Activated CD4-positive, alpha-beta T cell treated with anti-CD3 and anti-CD28 coated beads, Interleukin-10, Interleukin-2, amounts not matched to agents 100 ng/mL and 50 ng/mL, durations not matched to agents 16 hours and 8 hours (primary cell): ENCODE measurements at regions not wholly inside any gene's neighbourhood (a gene's known extent, or its start where the extent isn't known, plus 50 kb on each side); places are given as distances from the start of the nearest gene placed in this dataset.
A peak's percentile ranks its signal among the peaks of the same experiment; 100 is the strongest.

Experiments
- DNase-seq: peaks from one replicate; pipeline ENCODE4 v3.0.0-alpha.2; 2020

DNA sequence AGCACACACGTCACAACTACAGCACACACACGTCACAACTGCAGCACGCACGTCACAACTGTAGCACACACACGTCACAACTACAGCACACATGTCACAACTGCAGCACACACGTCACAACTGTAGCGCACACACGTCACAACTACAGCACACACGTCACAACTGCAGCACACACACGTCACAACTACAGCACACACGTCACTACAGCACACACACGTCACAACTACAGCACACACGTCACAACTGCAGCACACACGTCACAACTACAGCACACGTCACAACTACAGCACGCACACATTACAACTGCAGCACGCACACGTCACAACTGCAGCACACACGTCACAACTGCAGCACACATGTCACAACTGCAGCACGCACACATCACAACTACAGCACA is 322.6 kb upstream of the AJAP1 start:
- no peak for DNase-seq

DNA sequence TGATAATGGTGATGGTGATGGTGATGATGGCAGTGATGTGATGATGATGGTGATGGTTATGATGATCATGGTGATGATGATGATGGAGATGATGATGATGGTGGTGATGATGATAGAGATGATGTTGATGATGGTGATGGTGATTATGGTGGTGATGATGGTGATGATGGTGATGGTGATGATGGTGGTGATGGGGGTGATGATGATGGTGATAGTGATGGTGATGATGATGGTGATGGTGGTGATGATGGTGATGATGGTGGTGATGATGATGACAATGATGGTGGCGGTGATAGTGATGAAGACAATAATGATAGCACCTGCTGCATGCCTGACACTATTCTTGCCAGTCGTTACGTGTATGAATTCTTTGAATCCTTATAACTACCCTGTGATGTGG is 317.9 kb upstream of the AJAP1 start:
- DNase-seq: no peak

DNA sequence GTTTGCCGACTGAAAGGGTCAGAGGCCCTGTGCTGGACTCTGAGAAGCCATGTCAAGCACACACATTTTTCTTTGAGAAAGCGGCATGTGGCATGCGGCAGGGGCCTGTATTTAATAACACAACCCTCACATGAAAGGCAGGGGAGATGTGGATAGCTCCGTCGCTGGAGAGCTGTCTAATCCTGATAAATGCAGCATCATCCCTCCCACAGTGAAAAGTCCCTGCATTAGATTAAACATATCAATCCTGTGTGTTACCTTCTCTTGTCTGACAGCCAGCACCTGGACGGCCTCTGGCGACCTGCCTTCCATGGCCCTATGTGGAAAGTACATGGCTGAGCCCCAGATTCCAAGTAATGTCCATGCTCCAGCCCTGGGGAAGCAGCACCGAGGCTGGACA is 313.0 kb upstream of the AJAP1 start:
- no peak for DNase-seq

DNA sequence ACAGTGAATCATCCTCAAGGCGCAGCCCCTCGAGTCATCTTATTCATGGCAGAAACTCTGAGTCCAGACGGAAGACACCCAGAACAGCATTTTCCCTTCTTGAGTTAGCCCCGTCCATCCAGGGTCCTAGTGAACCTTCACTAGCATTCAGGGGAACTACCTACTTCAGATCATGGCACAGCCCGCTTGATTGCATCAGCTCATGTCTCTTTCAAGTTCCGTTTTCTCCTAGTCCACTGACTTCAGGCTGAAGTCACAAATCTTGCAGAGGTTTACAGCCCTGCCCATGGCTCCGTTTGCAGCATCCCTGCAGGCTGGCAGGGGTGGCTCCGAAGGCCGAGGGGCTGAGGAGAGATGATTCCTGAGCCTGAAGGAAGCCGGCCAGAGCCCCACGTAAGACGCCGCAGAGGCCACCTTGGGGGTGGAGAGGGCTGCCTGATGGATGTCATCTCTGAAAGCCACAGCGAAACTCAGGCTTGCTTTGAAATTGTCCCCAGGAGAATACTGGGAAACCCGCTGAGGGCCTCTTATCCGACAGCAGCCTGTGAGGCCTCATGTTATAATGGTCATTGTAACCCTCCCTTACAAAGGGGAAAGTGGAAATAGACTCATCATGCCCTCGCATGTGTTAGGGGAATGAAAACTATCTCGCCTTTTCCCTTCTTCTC is 310.2 kb upstream of the AJAP1 start:
- no peak for DNase-seq

DNA sequence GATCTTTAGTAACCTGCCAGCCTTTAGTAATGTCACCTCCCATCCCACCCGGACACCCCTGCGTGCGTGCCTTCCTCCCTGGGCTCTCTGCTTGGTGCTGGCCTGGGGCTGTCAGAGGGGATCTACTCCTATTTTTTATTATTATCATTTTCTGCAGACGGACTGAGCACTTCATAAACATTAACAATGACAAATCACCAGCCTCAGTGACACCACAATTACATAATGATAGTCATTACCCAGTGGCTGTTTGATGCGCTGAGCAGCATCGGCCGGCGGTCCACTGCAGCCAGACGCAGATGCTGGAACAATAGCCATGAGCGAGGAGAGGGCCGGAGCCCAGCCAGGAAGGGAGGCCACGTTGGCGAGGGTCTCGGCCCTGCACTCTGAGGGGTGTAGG is 309.3 kb upstream of the AJAP1 start:
- no peak for DNase-seq

DNA sequence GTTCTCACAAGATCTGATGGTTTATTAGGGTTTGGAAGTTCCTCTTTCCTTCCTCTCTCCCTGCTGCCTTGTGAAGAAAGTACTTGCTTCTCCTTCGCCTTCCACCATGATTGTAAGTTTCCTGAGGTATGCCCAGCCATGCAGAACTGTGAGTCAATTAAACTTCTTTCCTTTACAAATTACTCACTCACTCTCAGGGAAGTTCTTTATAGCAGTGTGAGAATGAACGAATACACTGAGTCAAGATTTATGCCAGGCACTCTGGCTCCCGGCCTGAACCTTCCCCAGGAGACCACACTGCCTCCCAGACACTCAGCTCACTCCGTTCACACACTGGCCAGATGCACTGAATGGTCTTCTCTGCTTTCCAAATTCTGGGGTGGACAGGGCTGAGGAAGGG is 308.3 kb upstream of the AJAP1 start:
- DNase-seq: no peak

DNA sequence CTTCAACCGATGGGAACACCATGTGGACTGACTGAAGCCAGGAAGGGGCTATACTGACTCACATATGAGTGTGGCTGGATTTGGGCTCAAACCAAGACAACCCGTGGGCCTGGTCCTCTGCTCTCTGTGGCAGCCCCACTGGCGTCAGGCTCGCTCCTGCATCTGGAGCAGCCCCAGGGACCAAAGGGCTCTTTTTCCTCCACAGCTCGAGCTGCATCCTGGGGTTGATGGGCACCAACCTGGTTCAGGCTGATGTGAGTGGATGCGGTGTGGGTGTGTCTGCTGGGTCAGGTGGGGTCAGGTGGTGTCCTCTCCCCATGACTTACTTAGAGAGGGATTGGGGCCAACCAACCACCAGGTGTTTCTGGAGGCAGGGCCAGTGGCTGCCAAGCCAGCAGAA is 303.0 kb upstream of the AJAP1 start:
- no peak for DNase-seq

DNA sequence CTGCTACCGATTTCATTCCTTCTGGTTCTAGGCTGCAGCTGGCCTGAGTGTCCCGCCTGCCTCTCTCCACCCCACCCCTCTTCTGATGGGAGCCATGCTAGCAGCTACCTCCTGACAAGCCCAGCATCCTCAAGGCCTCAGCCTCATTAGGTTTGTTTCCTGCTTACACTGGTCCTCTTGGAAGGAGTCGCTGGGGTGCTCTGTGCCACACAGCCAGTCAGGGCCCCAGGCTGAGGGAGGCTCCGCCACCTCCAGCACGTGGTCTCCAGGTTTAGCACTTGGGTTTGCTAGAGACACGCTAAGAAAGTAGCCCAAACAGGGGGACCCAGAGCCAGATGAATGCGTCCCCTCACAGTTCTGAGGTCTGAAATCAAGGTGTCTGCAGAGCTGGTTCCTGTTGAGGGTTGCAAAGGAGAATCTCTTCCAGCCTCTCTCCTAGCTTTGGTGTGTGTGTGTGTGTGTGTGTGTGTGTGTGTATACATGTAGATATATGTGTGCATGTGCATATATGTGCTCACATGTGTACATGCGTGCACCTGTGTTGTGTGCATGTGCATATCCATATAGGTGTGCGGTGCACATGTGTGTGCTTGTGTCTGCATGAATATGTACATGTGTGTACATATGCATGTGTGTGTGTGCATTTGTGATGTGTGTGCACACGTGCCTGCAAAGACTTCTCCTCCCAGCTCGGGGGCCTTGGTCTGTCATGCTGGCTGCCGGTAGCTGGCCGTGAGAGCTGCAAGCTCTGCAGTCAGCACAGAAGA is 301.1 kb upstream of the AJAP1 start:
- no peak for DNase-seq

DNA sequence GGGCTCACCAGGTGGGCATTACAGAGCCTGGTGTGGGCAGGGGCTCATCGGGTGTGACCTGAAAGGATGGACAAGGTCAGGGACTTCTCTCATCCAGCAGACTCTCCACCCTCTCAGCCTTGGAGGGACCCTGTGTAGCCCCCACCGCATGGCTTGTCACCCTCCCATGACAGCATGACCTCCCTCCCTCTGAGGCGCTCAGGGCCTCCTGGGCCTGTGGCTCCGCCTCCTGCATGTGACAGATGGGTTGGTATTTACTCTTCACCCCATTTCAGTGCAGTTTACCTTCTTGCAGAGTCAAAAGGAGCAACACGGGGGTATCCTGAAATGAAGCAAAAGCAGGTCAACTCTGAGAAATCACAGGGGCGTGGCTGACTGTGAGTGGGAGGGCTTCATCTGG is 298.6 kb upstream of the AJAP1 start:
- no peak for DNase-seq

DNA sequence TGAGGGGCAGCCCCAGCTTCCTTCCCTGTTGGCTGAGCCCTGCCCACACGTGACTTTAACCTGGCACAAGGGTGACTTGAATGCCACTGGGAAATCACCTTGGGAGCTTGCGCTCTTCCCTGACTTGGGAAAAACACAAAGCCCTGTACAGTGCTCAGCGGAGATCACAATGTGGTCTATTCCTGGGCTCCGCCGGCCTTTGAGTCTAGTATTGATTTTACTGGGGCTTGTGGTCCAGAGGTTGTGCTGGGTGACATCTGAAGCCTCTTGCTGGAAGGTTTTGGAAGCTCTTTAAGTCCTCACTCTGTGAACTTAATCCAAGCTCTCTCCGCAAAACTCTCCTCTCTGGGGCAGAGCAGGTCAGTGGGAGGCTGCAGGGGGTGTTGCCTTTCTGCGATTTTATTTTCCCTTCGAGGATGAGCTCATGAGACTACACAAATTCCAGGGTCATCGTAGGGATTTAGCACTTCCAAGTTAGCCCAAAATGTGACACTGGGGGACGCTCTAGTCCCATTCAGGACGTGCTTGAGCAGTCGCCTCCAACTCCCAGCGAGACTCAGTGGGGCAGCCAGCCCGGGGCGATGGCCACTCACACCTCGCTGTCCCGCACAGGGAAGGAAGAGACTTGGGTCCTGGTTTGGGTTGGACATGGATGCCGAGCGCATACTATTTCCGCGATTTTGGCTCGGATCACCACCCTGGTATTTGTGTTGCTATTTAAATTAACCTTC is 291.9 kb upstream of the AJAP1 start:
- no peak for DNase-seq

DNA sequence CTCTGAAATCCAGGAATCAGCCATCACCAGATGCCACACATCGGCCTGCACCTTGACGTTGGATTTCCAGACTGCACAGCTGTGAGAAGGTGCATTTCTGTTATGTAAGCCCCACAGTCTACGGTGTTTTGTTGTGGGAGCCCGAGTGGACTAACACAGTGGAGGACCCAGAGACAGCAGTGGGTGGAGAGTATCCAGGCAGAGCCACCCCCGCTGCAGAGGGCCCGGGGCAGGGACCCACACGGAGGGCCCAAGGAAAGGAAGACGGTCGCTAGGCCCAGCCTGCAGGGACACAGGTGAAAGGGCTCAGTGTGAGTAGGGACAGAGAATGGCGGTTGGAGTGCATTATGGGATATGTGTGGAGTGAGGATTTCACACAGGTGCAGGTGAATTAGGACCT is 288.3 kb upstream of the AJAP1 start:
- DNase-seq: no peak

DNA sequence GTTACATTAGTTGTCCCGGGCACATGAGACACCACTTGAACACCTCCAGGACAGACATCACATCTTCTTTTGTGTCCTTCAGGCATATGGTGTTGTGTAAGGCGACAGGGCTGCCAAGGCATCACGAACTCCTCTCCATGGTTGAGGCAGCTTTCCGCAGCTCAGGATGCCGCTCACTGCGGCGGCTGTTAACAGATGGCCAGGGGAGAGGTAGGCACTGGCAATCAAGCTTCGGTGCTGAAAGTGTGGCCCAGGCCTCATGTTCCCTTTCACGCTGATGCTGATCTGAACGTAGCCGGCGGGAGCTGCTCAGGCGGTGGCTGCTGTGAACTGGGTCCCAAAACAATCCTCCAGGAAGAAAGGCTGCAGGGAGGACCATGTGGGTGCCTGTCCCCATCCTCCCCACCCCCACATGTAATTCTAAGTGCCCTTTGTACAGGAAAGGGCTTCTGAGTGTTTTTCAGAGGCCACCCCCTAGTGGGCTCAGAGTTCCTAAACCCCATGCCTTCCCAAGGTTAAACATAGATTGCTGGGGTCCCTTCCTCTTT is 287.1 kb upstream of the AJAP1 start:
- no peak for DNase-seq

DNA sequence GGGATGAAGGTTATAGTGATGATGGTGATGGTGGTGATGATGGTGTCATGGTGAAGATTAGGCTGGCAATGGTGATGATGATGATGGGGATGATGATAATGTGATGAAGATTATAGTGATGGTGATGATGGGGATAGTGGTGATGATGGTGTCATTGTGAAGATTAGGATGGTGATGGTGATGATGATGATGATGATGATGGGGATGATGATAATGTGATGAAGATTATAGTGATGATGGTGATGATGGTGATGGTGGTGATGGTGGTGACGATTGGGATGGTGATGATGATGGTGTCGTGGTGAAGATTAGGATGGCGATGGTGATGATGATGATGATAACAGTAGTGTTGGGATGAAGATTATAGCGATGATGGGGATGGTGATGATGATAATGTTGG is 285.1 kb upstream of the AJAP1 start:
- no peak for DNase-seq

DNA sequence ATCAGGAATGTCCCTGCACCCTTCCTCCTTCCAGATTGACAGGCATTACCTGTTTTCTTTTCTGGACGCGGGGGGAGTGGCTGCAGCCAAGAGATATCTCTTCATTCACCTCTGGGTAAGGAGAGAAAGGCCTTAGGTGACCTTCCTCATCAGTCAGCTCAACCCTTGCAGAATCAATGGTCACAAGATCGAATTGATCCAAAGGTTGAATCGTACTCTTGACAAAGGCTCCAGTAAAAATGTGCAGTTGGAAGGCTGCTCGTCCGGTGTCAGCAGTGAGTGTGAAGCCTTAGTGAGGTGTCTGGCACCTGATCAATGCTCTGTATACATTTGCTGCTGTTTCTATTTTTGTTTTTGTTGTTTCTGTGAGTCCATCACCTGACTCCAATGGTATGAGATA is 282.6 kb upstream of the AJAP1 start:
- no peak for DNase-seq

DNA sequence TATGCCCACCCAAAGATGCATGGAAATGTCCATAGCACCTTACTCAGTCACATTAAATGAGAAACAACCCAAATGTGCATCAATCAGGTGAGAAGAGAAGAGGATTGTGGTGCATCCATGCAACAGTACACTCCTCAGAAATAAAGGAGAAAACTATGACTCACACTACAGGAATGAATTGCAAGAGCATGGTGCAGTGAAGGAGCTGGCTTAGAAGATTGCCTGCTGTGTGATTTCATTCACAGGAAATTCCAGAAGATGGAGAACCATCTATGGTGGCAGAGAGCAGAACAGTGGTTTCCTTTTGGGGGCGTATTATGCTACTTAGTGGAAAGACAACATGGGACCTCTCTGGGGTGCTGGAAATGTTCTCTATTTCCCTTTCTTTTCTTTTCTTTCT is 278.6 kb upstream of the AJAP1 start:
- DNase-seq: no peak

DNA sequence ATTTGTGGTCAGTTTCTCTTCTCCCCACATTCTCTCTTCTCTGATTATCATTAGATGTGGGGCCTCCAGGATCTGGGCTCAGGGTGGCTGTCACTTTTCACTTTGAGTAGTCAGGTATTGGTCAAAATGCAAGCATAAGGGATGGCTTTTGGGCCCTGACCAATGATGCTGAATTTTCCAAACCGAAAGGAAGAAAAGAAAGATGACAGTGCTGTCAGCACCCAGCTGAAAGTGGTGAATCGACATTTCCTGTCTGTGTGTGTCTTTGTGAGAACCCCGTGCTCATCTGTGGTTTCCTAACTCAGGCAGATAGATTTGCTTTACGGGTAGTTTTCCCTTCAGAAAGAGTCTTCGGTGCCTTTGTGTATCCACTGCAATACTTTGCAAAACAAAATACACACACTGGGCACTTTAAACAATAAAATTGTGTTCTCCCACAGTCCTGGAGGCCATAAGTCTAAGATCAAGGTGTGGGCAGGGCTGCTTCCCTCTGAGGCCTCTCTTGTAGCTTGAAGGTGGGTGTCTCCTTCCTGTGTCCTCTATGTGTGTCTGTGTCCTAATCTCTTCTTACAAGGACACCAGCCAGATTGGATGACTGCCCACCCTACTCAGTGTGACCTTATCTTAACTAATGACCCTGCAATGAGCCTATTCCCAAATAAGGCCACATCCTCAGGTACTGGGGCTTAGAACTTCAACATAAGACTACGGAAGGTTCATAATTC is 274.8 kb upstream of the AJAP1 start:
- DNase-seq: peak; percentile 55

DNA sequence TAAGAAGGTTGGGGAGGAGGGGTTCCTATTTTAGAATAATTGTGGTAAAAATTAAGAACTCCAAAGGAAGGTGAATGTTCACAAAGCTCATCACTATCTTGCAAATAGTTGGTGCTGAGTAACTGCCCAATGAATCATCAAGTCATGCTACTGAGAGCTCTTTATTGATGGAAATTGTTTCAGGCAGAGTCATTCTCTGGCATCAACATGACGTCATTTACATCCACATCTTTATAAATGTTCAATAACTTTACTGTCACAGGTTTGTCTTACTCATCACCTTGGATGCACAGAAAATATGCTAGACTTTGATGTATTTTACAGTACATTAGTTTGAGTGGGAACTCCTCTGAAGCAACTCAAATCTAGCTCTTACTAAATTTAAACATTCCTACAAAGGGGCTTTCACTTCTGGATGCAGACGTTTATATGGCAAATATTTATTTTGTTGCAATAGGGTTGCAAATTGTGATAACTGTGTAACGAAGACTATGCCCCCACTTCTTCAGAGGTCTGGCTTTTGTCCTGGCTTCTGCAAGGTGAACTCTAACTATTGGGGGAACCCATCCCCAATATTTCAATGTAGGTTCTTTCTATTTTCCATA is 273.7 kb upstream of the AJAP1 start:
- no peak for DNase-seq

DNA sequence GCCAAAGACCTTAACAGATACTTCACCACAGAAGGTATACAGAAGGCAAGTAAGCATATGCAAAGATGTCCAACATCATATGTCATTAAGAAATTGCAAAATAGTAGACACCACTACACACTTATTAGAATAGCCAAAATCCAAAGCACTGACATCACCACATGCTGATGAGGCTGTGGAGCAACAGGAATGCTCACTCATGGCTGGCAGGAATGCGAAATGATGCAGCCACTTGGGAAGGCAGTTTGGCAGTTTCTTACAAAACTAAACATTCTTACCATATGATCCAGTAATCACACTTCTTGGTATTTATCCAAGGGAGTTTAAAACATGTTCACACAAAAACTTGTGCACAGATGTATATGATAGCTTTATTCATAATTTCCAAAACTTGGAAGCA is 261.2 kb upstream of the AJAP1 start:
- no peak for DNase-seq

DNA sequence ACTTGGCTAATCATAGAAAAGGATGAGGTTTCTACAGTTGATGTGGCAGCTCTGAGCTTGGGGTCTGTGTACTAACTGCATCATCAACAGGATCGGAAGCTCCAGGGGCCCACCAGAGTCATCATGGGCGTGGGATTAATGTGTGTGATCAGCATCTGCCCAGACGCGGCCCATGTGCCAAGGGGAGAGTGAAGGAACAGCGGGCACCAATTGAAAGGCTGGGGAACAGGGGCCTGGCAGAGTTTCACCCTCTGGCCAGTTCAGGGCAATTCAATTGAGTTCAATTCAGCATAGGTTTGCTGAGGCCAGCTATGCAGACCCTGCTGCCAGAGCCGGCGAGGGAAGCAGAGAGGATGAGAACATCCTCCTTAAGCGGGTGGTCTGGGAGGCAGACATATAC is 260.0 kb upstream of the AJAP1 start:
- DNase-seq: no peak

DNA sequence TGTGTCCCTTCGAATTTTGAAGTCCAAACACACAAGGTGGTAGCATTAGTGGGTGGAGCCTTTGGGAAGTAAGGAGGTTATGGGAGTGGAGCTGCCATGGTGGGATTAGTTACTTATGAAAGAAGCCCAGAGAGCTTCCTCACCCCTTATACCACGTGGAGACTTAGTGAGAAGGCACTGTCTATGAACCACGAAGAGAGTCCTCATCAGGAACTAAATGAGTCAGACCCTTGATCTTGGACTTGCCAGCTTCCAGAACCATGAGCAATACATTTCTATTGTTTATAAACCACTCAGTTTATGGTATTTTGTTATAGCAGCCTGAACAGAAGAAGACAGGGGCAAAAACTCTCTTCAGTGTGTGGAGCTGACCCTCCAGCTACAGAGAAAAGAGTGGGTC is 259.3 kb upstream of the AJAP1 start:
- DNase-seq: no peak

DNA sequence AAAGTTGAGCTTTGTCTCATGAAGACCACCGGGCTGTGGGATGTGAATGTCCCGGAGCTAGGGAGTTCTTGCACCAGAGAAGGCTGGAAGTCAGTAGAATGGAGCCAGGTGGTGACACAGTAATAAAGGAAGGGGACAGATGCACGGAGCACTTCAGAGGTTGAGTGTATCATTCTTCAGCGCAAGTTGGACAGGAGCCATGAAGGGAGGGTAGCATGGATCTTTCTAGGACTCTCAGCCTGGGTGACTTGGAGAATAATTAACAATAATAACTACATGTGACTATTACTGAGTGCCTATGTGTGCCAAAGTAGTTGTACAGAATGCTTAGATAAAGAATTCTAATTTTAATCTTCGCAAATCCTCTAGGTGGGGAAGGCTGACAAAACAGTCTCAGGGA is 258.7 kb upstream of the AJAP1 start:
- no peak for DNase-seq

DNA sequence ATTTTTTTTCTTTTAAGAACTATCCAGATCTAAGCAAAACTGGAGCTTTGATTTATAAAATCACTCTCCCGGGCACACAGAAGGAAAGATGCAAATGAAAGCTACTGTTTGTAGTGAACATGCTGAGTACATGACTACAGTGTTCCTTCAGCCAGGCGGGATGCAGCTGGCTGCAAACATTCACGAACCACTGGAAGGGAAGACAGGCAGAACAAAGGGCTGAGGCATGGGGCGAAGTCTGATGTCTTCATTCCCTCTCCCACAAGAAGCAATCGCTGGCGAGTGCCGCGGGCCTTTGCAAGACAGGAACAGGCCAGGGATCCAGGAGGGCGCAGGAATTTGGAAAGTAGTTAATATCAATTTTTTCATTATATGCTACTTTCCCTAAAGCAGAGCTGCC is 257.9 kb upstream of the AJAP1 start:
- DNase-seq: no peak

DNA sequence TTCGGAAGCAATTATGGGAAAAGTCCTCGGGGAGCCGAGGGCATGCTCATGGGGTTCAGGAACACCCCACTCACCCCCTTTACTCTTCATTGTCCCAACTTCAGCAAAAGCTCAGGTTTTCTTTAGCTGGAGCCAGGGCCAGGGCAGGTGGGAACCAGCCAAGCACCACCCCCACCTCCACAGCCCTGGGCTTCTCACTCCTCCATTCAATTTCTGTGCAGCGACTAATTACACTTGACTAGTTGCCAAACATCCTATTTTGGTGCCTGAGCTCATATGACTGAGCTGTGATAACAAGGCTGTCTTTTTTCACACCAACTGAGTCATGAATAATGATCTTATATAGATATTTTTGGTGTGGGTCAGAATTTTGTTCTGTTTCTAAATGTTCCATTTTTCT is 257.2 kb upstream of the AJAP1 start:
- DNase-seq: no peak
